ENCODE measurements at regions not wholly inside any gene's neighbourhood (a gene's known extent, or its start where the extent isn't known, plus 50 kb on each side); places are given as distances from the start of the nearest gene placed in this dataset.

GRCh38 chr1:182196897-182197870 lies 135.7 kb upstream of the ZNF648 start:
- TF ChIP-seq CTCF (IDR thresholded peaks at IDR 0.05) (no peak), POLR2AphosphoS5 (IDR thresholded peaks at IDR 0.05) (peak; percentile 71), POLR2A (IDR thresholded peaks at IDR 0.05) (no peak), EP300 (IDR thresholded peaks at IDR 0.05) (no peak)
